GM21723 (cell line): ENCODE measurements at regions not wholly inside any gene's neighbourhood (a gene's known extent, or its start where the extent isn't known, plus 50 kb on each side); places are given as distances from the start of the nearest gene placed in this dataset.

ENCODE experiments used
- ATAC-seq: cut with Tn5 transposase; IDR thresholded peaks from one replicate; pipeline ENCODE4 v1.9.1; 2021; ENCODE audit warnings: mild to moderate bottlenecking, moderate library complexity; ENCODE audit not compliant: unreplicated experiment

GRCh38 chr3:70805061-70805889 is 492.8 kb upstream of the MDFIC2 start:
- no peak for ATAC-seq

GRCh38 chr3:70803891-70804290 is 491.5 kb upstream of the MDFIC2 start:
- ATAC-seq, result no peak

GRCh38 chr3:70803319-70803718 is 490.9 kb upstream of the MDFIC2 start:
- ATAC-seq, result no peak

GRCh38 chr3:70800951-70801350 is 488.5 kb upstream of the MDFIC2 start:
- ATAC-seq, result no peak

GRCh38 chr3:70789878-70790277 is 477.4 kb upstream of the MDFIC2 start:
- no peak for ATAC-seq

GRCh38 chr3:70780790-70781189 is 468.4 kb upstream of the MDFIC2 start:
- ATAC-seq, result no peak

- ATAC-seq, result no peak
Observed at GRCh38 chr3:70779296-70779695, 466.9 kb upstream of the MDFIC2 start.

- no peak for ATAC-seq
Observed at GRCh38 chr3:70776081-70776480, 463.6 kb upstream of the MDFIC2 start.

GRCh38 chr3:70775257-70775656 is 462.8 kb upstream of the MDFIC2 start:
- ATAC-seq, result no peak

- no peak for ATAC-seq
Observed at GRCh38 chr3:70774641-70775040, 462.2 kb upstream of the MDFIC2 start.

GRCh38 chr3:70771426-70772147 is 459.1 kb upstream of the MDFIC2 start:
- ATAC-seq, result no peak

- ATAC-seq, result no peak
Observed at GRCh38 chr3:70770650-70771049, 458.2 kb upstream of the MDFIC2 start.

GRCh38 chr3:70766301-70766700 is 453.9 kb upstream of the MDFIC2 start:
- ATAC-seq, result no peak

GRCh38 chr3:70763894-70764293 is 451.5 kb upstream of the MDFIC2 start:
- ATAC-seq, result no peak

- ATAC-seq, result no peak
Observed at GRCh38 chr3:70757658-70758057, 445.2 kb upstream of the MDFIC2 start.

GRCh38 chr3:70755526-70755925 is 443.1 kb upstream of the MDFIC2 start:
- ATAC-seq, result no peak

- no peak for ATAC-seq
Observed at GRCh38 chr3:70754314-70754713, 441.9 kb upstream of the MDFIC2 start.

- no peak for ATAC-seq
Observed at GRCh38 chr3:70753572-70753971, 441.1 kb upstream of the MDFIC2 start.

GRCh38 chr3:70752051-70752450 is 439.6 kb upstream of the MDFIC2 start:
- no peak for ATAC-seq

- no peak for ATAC-seq
Observed at GRCh38 chr3:70749122-70749521, 436.7 kb upstream of the MDFIC2 start.

- ATAC-seq, result no peak
Observed at GRCh38 chr3:70748593-70748992, 436.2 kb upstream of the MDFIC2 start.

- no peak for ATAC-seq
Observed at GRCh38 chr3:70747847-70748246, 435.4 kb upstream of the MDFIC2 start.
